Skeletal muscle cell (primary cell): ENCODE measurements at regions not wholly inside any gene's neighbourhood (a gene's known extent, or its start where the extent isn't known, plus 50 kb on each side); places are given as distances from the start of the nearest gene placed in this dataset.
"Not testable (repeated sequence)": the region's sequence is repeated elsewhere in the genome, so short reads cannot be mapped to it uniquely, and the experiment has no call there.

Experiments used
- DNase-seq: peaks from one replicate; pipeline ENCODE4 v3.0.0-alpha.2; 2010; ENCODE audit warnings: low read depth
- H3K4me3 ChIP-seq: 2 replicates; pipeline ENCODE4 v1.5.1; 2011; ENCODE audit warnings: low read depth, mild to moderate bottlenecking, control low read depth, low read length, moderate library complexity

GRCh38 chr6:132068766-132069165 lies 117.6 kb upstream of the CCN2 start:
- DNase-seq = no peak
- no peak overlapping the region for H3K4me3 ChIP-seq

- H3K4me3 ChIP-seq = no peak overlapping the region
- DNase-seq = no peak
Observed at GRCh38 chr6:132067286-132067685, 116.1 kb upstream of the CCN2 start.

- DNase-seq = no peak
- no peak overlapping the region for H3K4me3 ChIP-seq
Observed at GRCh38 chr6:132065556-132065955, 114.4 kb upstream of the CCN2 start.

- no peak overlapping the region for H3K4me3 ChIP-seq
- no peak for DNase-seq
Observed at GRCh38 chr6:132063738-132064137, 112.6 kb upstream of the CCN2 start.

- H3K4me3 ChIP-seq = no peak overlapping the region
- DNase-seq = no peak
Observed at GRCh38 chr6:132063204-132063603, 112.0 kb upstream of the CCN2 start.

- no peak overlapping the region for H3K4me3 ChIP-seq
- no peak for DNase-seq
Observed at GRCh38 chr6:132062626-132063025, 111.5 kb upstream of the CCN2 start.

GRCh38 chr6:132061381-132061780 lies 110.2 kb upstream of the CCN2 start:
- no peak for DNase-seq

GRCh38 chr6:132060591-132060990 lies 109.4 kb upstream of the CCN2 start:
- no peak overlapping the region for H3K4me3 ChIP-seq
- peak; percentile 85 for DNase-seq

More at GRCh38 chr6:132061381-132061780, 110.2 kb upstream of the CCN2 start:
- no peak overlapping the region for H3K4me3 ChIP-seq

GRCh38 chr6:132058975-132059374 lies 107.8 kb upstream of the CCN2 start:
- H3K4me3 ChIP-seq = no peak overlapping the region
- no peak for DNase-seq

GRCh38 chr6:132054525-132054924 lies 103.4 kb upstream of the CCN2 start:
- H3K4me3 ChIP-seq = no peak overlapping the region
- DNase-seq = peak; percentile 62

GRCh38 chr6:132053511-132053910 lies 102.3 kb upstream of the CCN2 start:
- H3K4me3 ChIP-seq = no peak overlapping the region
- no peak for DNase-seq

- no peak overlapping the region for H3K4me3 ChIP-seq
- DNase-seq = no peak
Observed at GRCh38 chr6:132052096-132052495, 100.9 kb upstream of the CCN2 start.

GRCh38 chr6:132045877-132046276 lies 94.7 kb upstream of the CCN2 start:
- no peak overlapping the region for H3K4me3 ChIP-seq
- no peak for DNase-seq

GRCh38 chr6:132043148-132043547 lies 92.0 kb upstream of the CCN2 start:
- H3K4me3 ChIP-seq = no peak overlapping the region
- DNase-seq = no peak

- DNase-seq = no peak
Observed at GRCh38 chr6:132041706-132042105, 90.5 kb upstream of the CCN2 start.

GRCh38 chr6:132028029-132028428 lies 76.9 kb upstream of the CCN2 start:
- DNase-seq = no peak
- no peak overlapping the region for H3K4me3 ChIP-seq

More at GRCh38 chr6:132041706-132042105, 90.5 kb upstream of the CCN2 start:
- H3K4me3 ChIP-seq = no peak overlapping the region

GRCh38 chr6:132025468-132025867 lies 74.3 kb upstream of the CCN2 start:
- H3K4me3 ChIP-seq = no peak overlapping the region
- DNase-seq = no peak

- no peak overlapping the region for H3K4me3 ChIP-seq
- DNase-seq = no peak
Observed at GRCh38 chr6:132023490-132023889, 72.3 kb upstream of the CCN2 start.

- DNase-seq = no peak
- H3K4me3 ChIP-seq = no peak overlapping the region
Observed at GRCh38 chr6:132021552-132022375, 70.6 kb upstream of the CCN2 start.

GRCh38 chr6:132020918-132021317 lies 69.7 kb upstream of the CCN2 start:
- not testable (repeated sequence) for H3K4me3 ChIP-seq, DNase-seq

- DNase-seq = no peak
- no peak overlapping the region for H3K4me3 ChIP-seq
Observed at GRCh38 chr6:132020138-132020581, 69.0 kb upstream of the CCN2 start.
